ENCODE measurements at regions not wholly inside any gene's neighbourhood (a gene's known extent, or its start where the extent isn't known, plus 50 kb on each side); places are given as distances from the start of the nearest gene placed in this dataset. TPM values are rescaled to one million over a fixed set of nuclear protein-coding genes. Genes with fewer than 3 reads are reported as not detected.
A peak's percentile ranks its signal among the peaks of the same experiment; 100 is the strongest.
"Not testable (repeated sequence)": the region's sequence is repeated elsewhere in the genome, so short reads cannot be mapped to it uniquely, and the experiment has no call there.

GRCh38 chr4:184961660-184962059, 56.6 kb upstream of the HELT start:
- DNase-seq (ENCODE audit: extremely low spot score, unreplicated experiment): no peak
- peaks cover 4% of the 10 kb centered on the region for H3K36me3 Mint-ChIP-seq
- H3K27ac Mint-ChIP-seq: no peak overlapping the region
- H3K9me3 Mint-ChIP-seq: peaks cover 4% of the 10 kb centered on the region
- no peak overlapping the region for H3K4me3 Mint-ChIP-seq
- H3K4me1 Mint-ChIP-seq (ENCODE audit: unreplicated experiment): peaks cover 31% of the 10 kb centered on the region
- H3K27me3 Mint-ChIP-seq: peaks cover 3% of the 10 kb centered on the region
- TF ChIP-seq CTCF (conservative IDR thresholded peaks at IDR 0.05): no peak

- Mint-ChIP-seq H3K9me3 (peaks cover 4% of the 10 kb centered on the region), H3K4me1 (ENCODE audit: unreplicated experiment) (peaks cover 31% of the 10 kb centered on the region), H3K27me3 (peaks cover 3% of the 10 kb centered on the region), H3K4me3 (no peak overlapping the region), H3K36me3 (peaks cover 4% of the 10 kb centered on the region), H3K27ac (no peak overlapping the region)
- no peak for TF ChIP-seq CTCF (conservative IDR thresholded peaks at IDR 0.05)
- no peak for DNase-seq (ENCODE audit: extremely low spot score, unreplicated experiment)
These were observed 56.1 kb upstream of the HELT start for GRCh38 chr4:184962125-184962638.

DNA sequence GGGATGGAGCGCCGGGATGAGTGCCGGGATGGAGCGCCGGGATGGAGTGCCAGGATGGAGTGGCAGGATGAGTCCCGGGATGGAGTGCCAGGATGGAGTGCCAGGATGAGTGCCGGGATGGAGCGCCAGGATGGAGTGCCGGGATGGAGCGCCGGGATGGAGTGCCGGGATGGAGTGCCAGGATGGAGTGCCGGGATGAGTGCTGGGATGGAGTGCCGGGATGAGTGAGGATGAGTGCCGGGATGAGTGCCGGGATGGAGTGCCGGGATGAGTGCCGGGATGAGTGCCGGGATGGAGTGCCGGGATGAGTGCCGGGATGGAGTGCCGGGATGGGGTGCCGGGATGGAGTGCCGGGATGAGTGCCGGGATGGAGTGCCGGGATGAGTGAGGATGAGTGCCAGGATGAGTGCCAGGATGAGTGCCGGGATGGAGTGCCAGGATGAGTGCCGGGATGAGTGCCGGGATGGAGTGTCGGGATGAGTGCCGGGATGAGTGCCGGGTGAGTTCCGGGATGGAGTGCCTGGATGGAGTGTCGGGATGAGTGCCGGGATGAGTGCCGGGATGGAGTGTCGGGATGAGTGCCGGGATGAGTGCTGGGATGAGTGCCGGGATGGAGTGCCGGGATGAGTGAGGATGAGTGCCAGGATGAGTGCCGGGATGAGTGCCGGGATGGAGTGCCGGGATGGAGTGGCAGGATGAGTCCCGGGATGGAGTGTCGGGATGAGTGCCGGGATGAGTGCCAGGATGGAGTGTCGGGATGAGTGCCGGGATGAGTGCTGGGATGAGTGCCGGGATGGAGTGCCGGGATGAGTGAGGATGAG, 52.9 kb upstream of the HELT start:
- peaks cover 10% of the 10 kb centered on the region for H3K4me1 Mint-ChIP-seq (ENCODE audit: unreplicated experiment)
- peaks cover 14% of the 10 kb centered on the region for H3K9me3 Mint-ChIP-seq
- peak overlapping the region; percentile 80 for H3K4me3 Mint-ChIP-seq
- not testable (repeated sequence) for DNase-seq (ENCODE audit: extremely low spot score, unreplicated experiment); H3K27me3 Mint-ChIP-seq; H3K36me3 Mint-ChIP-seq
- peak overlapping the region; percentile 91 for H3K27ac Mint-ChIP-seq

DNA sequence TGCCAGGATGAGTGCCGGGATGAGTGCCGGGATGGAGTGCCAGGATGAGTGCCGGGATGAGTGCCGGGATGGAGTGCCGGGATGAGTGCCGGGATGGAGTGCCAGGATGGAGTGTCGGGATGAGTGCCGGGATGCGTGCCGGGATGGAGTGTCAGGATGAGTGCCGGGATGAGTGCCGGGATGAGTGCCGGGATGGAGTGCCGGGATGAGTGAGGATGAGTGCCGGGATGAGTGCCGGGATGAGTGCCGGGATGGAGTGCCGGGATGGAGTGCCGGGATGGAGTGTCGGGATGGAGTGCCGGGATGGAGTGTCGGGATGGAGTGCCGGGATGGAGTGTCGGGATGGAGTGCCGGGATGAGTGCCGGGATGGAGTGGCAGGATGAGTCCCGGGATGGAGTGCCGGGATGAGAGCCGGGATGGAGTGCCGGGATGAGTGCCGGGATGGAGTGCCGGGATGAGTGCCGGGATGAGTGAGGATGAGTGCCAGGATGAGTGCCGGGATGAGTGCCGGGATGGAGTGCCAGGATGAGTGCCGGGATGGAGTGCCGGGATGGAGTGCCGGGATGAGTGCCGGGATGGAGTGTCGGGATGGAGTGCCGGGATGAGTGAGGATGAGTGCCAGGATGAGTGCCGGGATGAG, 52.1 kb upstream of the HELT start:
- not testable (repeated sequence) for DNase-seq (ENCODE audit: extremely low spot score, unreplicated experiment); H3K4me3 Mint-ChIP-seq; H3K36me3 Mint-ChIP-seq; H3K27me3 Mint-ChIP-seq; H3K4me1 Mint-ChIP-seq (ENCODE audit: unreplicated experiment); H3K27ac Mint-ChIP-seq
- H3K9me3 Mint-ChIP-seq: peaks cover 15% of the 10 kb centered on the region

DNA sequence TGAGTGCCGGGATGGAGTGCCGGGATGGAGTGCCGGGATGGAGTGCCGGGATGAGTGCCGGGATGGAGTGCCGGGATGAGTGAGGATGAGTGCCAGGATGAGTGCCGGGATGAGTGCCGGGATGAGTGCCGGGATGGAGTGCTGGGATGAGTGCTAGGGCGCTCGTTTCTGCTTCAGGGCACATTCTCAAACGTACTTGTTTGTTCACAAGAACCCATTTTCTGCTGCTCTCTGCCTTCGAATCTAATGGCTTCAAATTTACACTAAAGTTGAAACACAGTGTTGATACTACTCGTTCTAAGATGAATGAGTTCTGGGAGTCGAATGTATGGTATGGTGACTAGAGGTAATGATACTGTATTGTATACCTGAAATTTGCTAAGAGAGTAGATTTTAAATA, 50.6 kb upstream of the HELT start:
- H3K4me1 Mint-ChIP-seq (ENCODE audit: unreplicated experiment); H3K36me3 Mint-ChIP-seq; DNase-seq (ENCODE audit: extremely low spot score, unreplicated experiment); H3K27me3 Mint-ChIP-seq: not testable (repeated sequence)
- Mint-ChIP-seq H3K4me3 (peak overlapping the region; percentile 16), H3K9me3 (peaks cover 18% of the 10 kb centered on the region), H3K27ac (peak overlapping the region; percentile 50)

GRCh38 chr4:184968366-184968765, 49.9 kb upstream of the HELT start:
- no peak for DNase-seq (ENCODE audit: extremely low spot score, unreplicated experiment)
- H3K4me3 Mint-ChIP-seq: no peak overlapping the region
- peak overlapping the region; percentile 4 for H3K27ac Mint-ChIP-seq
- peaks cover 3% of the 10 kb centered on the region for H3K27me3 Mint-ChIP-seq
- TF ChIP-seq CTCF (conservative IDR thresholded peaks at IDR 0.05): no peak
- H3K4me1 Mint-ChIP-seq (ENCODE audit: unreplicated experiment): peaks cover 4% of the 10 kb centered on the region
- peaks cover 21% of the 10 kb centered on the region for H3K9me3 Mint-ChIP-seq
- H3K36me3 Mint-ChIP-seq: peaks cover 4% of the 10 kb centered on the region

Small RNAs in the stretch of these regions (microRNA-seq; reads per million reads assigned to microRNA genes)
- not detected for gene MIR4455

Measured in type B pancreatic cell (in vitro differentiated cells).